HepG2 (cell line): ENCODE measurements at regions not wholly inside any gene's neighbourhood (a gene's known extent, or its start where the extent isn't known, plus 50 kb on each side); places are given as distances from the start of the nearest gene placed in this dataset.

Experiments
- ATAC-seq: fragments of 200-7000 bp; cut with Tn5 transposase; 3 replicates; pipeline ENCODE4 v1.9.1; 2020; ENCODE audit warnings: mild to moderate bottlenecking, moderate library complexity
- BruUV-seq: library from RNA; stranded (reverse); fragments of 400-500 nt; replicated peaks from 2 replicates; lab custom pipeline; 2021; lab: Mats Ljungman, UMichigan
- CTCF ChIA-PET: fragments of 300-600 bp; formaldehyde crosslinking; extraction: SDS; loops from one replicate; lab custom pipeline; 2021; ENCODE audit warnings: low total read pairs, inconsistent platforms, low intra/inter-chr PET ratio; lab: Yijun Ruan, JAX
- POLR2A ChIA-PET: fragments of 350-600 bp; sonication (Branson Sonifier 250); formaldehyde crosslinking; loops from one replicate; lab custom pipeline; 2020; ENCODE audit warnings: antibody characterized with exemption, inconsistent platforms; lab: Yijun Ruan, JAX
- DNase-seq: peaks from one replicate; pipeline ENCODE4 v3.0.0-alpha.2; 2015; ENCODE audit warnings: low spot score
- FAIRE-seq: peaks from 3 replicates; lab custom pipeline; 2011; peaks lifted over from hg19 to GRCh38; lab: Jason Lieb, UNC
- H2AFZ ChIP-seq: one replicate; pipeline ENCODE4 v1.6.1; 2011; ENCODE audit warnings: low read length, inconsistent platforms
- H3K27ac ChIP-seq: fragments of 300-600 bp; 3 replicates; pipeline ENCODE4 v1.8.0; 2011; ENCODE audit warnings: mixed run types, mild to moderate bottlenecking, mixed read lengths, low read length, inconsistent platforms; ENCODE audit not compliant: insufficient read depth; ENCODE audit errors: extremely low read length
- H3K27me3 ChIP-seq, 2 experiments: fragments of 200-600 bp in 1 of 2; 2 replicates in 1 of 2; 3 replicates in 1 of 2; pipeline versions ENCODE4 v1.6.0 to v1.8.0; 2011; ENCODE audit warnings: low read length in 2 of 2, mild to moderate bottlenecking in 2 of 2, moderate library complexity in 2 of 2, inconsistent platforms in 1 of 2; ENCODE audit not compliant: insufficient read depth in 2 of 2, control insufficient read depth in 1 of 2
- H3K36me3 ChIP-seq, 2 experiments: fragments of 200-600 bp in 1 of 2; replicated peaks in 1 of 2; 2 replicates in 1 of 2; 3 replicates in 1 of 2; pipeline versions ENCODE4 v1.5.1 to v1.8.0; 2011; ENCODE audit warnings: low read length in 2 of 2, inconsistent platforms in 1 of 2; ENCODE audit not compliant: insufficient read depth in 2 of 2, control insufficient read depth in 1 of 2
- H3K4me1 ChIP-seq: 2 replicates; pipeline ENCODE4 v1.5.1; 2012; ENCODE audit warnings: low read length, inconsistent platforms; ENCODE audit not compliant: insufficient read depth
- H3K4me2 ChIP-seq: 2 replicates; pipeline ENCODE4 v1.6.0; 2011; ENCODE audit warnings: low read depth, low read length, inconsistent platforms
- H3K4me3 ChIP-seq, 3 experiments: fragments of 200-600 bp in 1 of 3; sonication (generic), shearing (Covaris generic) in 1 of 3; replicated peaks in 1 of 3; 2 replicates each; pipeline ENCODE4 v1.5.1; 2011 to 2016; ENCODE audit warnings: low read length in 3 of 3, inconsistent platforms in 2 of 3, low read depth in 2 of 3, mild to moderate bottlenecking in 2 of 3, control low read depth in 1 of 3, mixed read lengths in 1 of 3; ENCODE audit not compliant: insufficient read depth in 1 of 3
- H3K79me2 ChIP-seq: one replicate; pipeline ENCODE4 v1.6.1; 2011; ENCODE audit warnings: low read length, inconsistent platforms; ENCODE audit not compliant: insufficient read depth
- H3K9ac ChIP-seq: 2 replicates; pipeline ENCODE4 v1.6.0; 2011; ENCODE audit warnings: mild to moderate bottlenecking, low read depth, low read length, inconsistent platforms; ENCODE audit not compliant: insufficient read depth
- H3K9me3 ChIP-seq: 2 replicates; pipeline ENCODE4 v1.5.1; 2012; ENCODE audit warnings: mild to moderate bottlenecking, low read length
- H4K20me1 ChIP-seq: 2 replicates; pipeline ENCODE4 v1.6.0; 2011; ENCODE audit warnings: inconsistent platforms, mild to moderate bottlenecking, low read length, moderate library complexity; ENCODE audit not compliant: insufficient read depth
- AKAP8 ChIP-seq: sonication (generic); formaldehyde crosslinking; IDR thresholded peaks from 2 replicates; pipeline ENCODE4 v1.5.1; 2020; ENCODE audit warnings: mild to moderate bottlenecking, missing genetic modification reagents
- BRD4 ChIP-seq: sonication (generic); formaldehyde crosslinking; IDR thresholded peaks from 2 replicates; pipeline ENCODE4 v1.4.0; 2020; ENCODE audit warnings: missing genetic modification reagents
- CENPX ChIP-seq: sonication (generic); formaldehyde crosslinking; IDR thresholded peaks from 2 replicates; pipeline ENCODE4 v1.9.0; 2021; ENCODE audit warnings: mild to moderate bottlenecking, missing genetic modification reagents, moderate library complexity
- CERS6 ChIP-seq: sonication (generic); formaldehyde crosslinking; IDR thresholded peaks from 2 replicates; pipeline ENCODE4 v1.5.0; 2020; ENCODE audit warnings: missing genetic modification reagents
- KLF13 ChIP-seq: sonication (generic); formaldehyde crosslinking; IDR thresholded peaks from 2 replicates; pipeline ENCODE4 v1.4.0; 2020; ENCODE audit warnings: mild to moderate bottlenecking, missing genetic modification reagents
- MLXIP ChIP-seq: sonication (generic); formaldehyde crosslinking; IDR thresholded peaks from 2 replicates; pipeline ENCODE4 v1.9.0; 2021; ENCODE audit warnings: missing genetic modification reagents, borderline replicate concordance
- MYC ChIP-seq: sonication (generic); formaldehyde crosslinking; IDR thresholded peaks from 2 replicates; pipeline ENCODE4 v1.9.0; 2021; ENCODE audit warnings: missing genetic modification reagents, borderline replicate concordance
- PAXIP1 ChIP-seq: sonication (generic); formaldehyde crosslinking; conservative IDR thresholded peaks from 2 replicates; pipeline ENCODE4 v1.4.0; 2020; ENCODE audit warnings: mild to moderate bottlenecking, missing genetic modification reagents, moderate library complexity
- PHF21A ChIP-seq: sonication (generic); formaldehyde crosslinking; IDR thresholded peaks from 2 replicates; pipeline ENCODE4 v1.5.0; 2020; ENCODE audit warnings: mild to moderate bottlenecking, missing genetic modification reagents
- PRPF4 ChIP-seq: fragments of 200-400 bp; formaldehyde crosslinking; IDR thresholded peaks from 2 replicates; pipeline ENCODE4 v1.6.1; 2016; ENCODE audit warnings: low read length, low read depth; ENCODE audit not compliant: poor library complexity, severe bottlenecking
- RCOR2 ChIP-seq: IDR thresholded peaks from 2 replicates; pipeline ENCODE4 v1.6.1; 2016; ENCODE audit warnings: missing biosample characterization, missing genetic modification reagents
- REPIN1 ChIP-seq: sonication (generic); formaldehyde crosslinking; IDR thresholded peaks from 2 replicates; pipeline ENCODE4 v1.8.0; 2022; ENCODE audit warnings: missing genetic modification reagents, low read depth, mild to moderate bottlenecking, borderline replicate concordance
- SRF ChIP-seq: IDR thresholded peaks from 2 replicates; pipeline ENCODE4 v1.6.1; 2011; ENCODE audit warnings: mild to moderate bottlenecking, low read depth, low read length, moderate library complexity
- ZBTB8A ChIP-seq: sonication (generic); formaldehyde crosslinking; IDR thresholded peaks from 2 replicates; pipeline ENCODE4 v1.4.0; 2020; ENCODE audit warnings: mild to moderate bottlenecking, low read depth, missing genetic modification reagents, borderline replicate concordance
- ZFP36L2 ChIP-seq: sonication (generic); formaldehyde crosslinking; IDR thresholded peaks from 2 replicates; pipeline ENCODE4 v1.4.0; 2020; ENCODE audit warnings: missing genetic modification reagents
- ZIK1 ChIP-seq: sonication (generic); formaldehyde crosslinking; IDR thresholded peaks from 2 replicates; pipeline ENCODE4 v1.5.0; 2020; ENCODE audit warnings: mild to moderate bottlenecking, low read depth, missing genetic modification reagents, borderline replicate concordance
- ZNF101 ChIP-seq: sonication (generic); formaldehyde crosslinking; IDR thresholded peaks from 2 replicates; pipeline ENCODE4 v1.4.0; 2020; ENCODE audit warnings: mild to moderate bottlenecking, low read depth, missing genetic modification reagents, borderline replicate concordance
- ZNF230 ChIP-seq: sonication (generic); formaldehyde crosslinking; IDR thresholded peaks from 2 replicates; pipeline ENCODE4 v1.4.0; 2020; ENCODE audit warnings: mild to moderate bottlenecking, missing genetic modification reagents
- ZNF549 ChIP-seq: sonication (generic); formaldehyde crosslinking; IDR thresholded peaks from 2 replicates; pipeline ENCODE4 v1.5.0; 2020; ENCODE audit warnings: missing genetic modification reagents
- WGBS: methylation state at CpG from one replicate; pipeline ENCODE4 v1.1.6; 2017; ENCODE audit warnings: low lambda C conversion rate; 5-methylcytosine and 5-hydroxymethylcytosine counted together
- in situ Hi-C: cut with HindIII; loops from 2 replicates; pipeline ENCODE4 v1.10.0; 2017; ENCODE audit warnings: low pct_unique_long_range_greater_than_20kb; ENCODE audit not compliant: extremely low pct_ligation_motif_present
- intact Hi-C: fragments of 100-400 bp; cut with micrococcal nuclease; formaldehyde crosslinking; loops from one replicate; pipeline ENCODE4 v1.10.0; 2022; ENCODE audit not compliant: unreplicated experiment

GRCh38 chr13:50707628-50708027 is 135.9 kb downstream of the DLEU7 start:
- FAIRE-seq (no peak), ATAC-seq (no peak), DNase-seq (no peak)
- no peaks in the 10 kb centered on the region for H4K20me1 ChIP-seq
- no peaks in the 10 kb centered on the region for H3K79me2 ChIP-seq
- no peak overlapping the region for H2AFZ ChIP-seq
- WGBS: 89% methylated on average over 1 of the region's 1 CpG
- no peaks in the 10 kb centered on the region for H3K27me3 ChIP-seq
- no TSS peak for BruUV-seq
- ChIA-PET POLR2A (no interaction called here), CTCF (no interaction called here)
- in situ Hi-C loops (no loop called here), intact Hi-C loops (no loop called here)
- H3K4me3 ChIP-seq: no peak overlapping the region
- H3K36me3 ChIP-seq: 0 out of 5 replicates have a peak, but pooled peaks cover 0 to 2% of the 10 kb centered on the region in 2 experiments
- H3K27ac ChIP-seq: no peak overlapping the region
- no peak for TF ChIP-seq ZNF230 (CRISPR knock-in tag)
- TF ChIP-seq CENPX: no peak
- no peak for TF ChIP-seq BRD4
- TF ChIP-seq MYC (CRISPR knock-in tag): no peak
- TF ChIP-seq PHF21A (CRISPR knock-in tag): no peak
- TF ChIP-seq ZIK1 (CRISPR knock-in tag): no peak
- TF ChIP-seq SRF: no peak
- no peak for TF ChIP-seq RCOR2
- no peak for TF ChIP-seq ZFP36L2
- no peak for TF ChIP-seq PRPF4
- no peak for TF ChIP-seq KLF13 (CRISPR knock-in tag)
- no peak for TF ChIP-seq ZBTB8A (CRISPR knock-in tag)
- no peak for TF ChIP-seq AKAP8 (CRISPR knock-in tag)
- no peak for TF ChIP-seq PAXIP1 (CRISPR knock-in tag)
- TF ChIP-seq REPIN1: no peak
- no peak for TF ChIP-seq ZNF101 (CRISPR knock-in tag)
- no peak for TF ChIP-seq MLXIP (CRISPR knock-in tag)
- TF ChIP-seq ZNF549 (CRISPR knock-in tag): no peak
- TF ChIP-seq CERS6 (CRISPR knock-in tag): no peak
- no peaks in the 10 kb centered on the region for H3K4me1 ChIP-seq
- H3K9me3 ChIP-seq: no peaks in the 10 kb centered on the region
- H3K4me2 ChIP-seq: no peak overlapping the region
- H3K9ac ChIP-seq: no peak overlapping the region
